ENCODE measurements at regions not wholly inside any gene's neighbourhood (a gene's known extent, or its start where the extent isn't known, plus 50 kb on each side); places are given as distances from the start of the nearest gene placed in this dataset.

DNA sequence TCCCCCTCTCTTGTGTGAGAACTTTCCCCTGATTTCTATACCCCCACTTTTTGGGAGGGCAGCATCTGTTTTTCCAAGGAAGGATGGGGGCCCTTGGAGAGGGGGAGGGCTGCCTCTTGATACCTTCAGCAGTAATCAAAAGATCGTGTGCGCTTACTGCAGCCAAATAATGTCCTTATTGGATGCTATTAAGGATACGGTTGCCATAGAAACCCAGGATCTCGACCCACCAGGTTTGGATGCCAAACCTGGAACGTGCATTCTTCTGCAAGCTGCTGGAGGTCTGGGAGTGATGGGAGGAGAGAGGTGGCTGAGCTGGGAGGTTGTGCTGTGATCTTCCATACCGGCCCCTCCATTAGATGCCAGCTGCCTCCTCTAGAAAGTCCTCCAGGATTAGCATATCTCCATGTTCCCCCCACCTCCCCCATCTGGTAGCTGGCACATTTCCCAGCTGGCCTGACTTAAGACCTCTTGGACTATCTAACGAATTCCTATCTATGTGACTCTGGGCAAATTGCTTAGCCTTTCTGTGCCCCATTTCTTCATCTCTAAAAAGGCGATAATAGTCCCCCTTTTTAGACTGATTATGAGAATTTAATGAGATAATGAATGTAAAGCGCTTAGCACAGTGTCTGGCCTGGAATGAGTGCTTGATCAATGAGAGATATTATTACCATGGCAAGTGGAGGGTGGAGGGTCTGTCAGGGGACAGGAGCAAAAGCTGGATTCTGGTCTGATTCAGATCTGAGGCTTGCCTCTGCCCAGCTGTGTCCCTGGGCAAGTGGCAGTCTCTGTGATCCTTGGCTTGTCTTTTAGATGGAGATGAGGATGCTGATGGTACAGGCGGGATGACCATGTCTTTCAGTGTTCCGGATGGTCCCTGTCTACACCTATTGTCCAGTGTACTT, 78.5 kb upstream of the PCBD1 start:
- H3K9me3 ChIP-seq, result peaks cover 0 to 4% (median 0%) of the 10 kb centered on the region in 4 donors
- H3K27ac ChIP-seq, result no peak overlapping the region

DNA sequence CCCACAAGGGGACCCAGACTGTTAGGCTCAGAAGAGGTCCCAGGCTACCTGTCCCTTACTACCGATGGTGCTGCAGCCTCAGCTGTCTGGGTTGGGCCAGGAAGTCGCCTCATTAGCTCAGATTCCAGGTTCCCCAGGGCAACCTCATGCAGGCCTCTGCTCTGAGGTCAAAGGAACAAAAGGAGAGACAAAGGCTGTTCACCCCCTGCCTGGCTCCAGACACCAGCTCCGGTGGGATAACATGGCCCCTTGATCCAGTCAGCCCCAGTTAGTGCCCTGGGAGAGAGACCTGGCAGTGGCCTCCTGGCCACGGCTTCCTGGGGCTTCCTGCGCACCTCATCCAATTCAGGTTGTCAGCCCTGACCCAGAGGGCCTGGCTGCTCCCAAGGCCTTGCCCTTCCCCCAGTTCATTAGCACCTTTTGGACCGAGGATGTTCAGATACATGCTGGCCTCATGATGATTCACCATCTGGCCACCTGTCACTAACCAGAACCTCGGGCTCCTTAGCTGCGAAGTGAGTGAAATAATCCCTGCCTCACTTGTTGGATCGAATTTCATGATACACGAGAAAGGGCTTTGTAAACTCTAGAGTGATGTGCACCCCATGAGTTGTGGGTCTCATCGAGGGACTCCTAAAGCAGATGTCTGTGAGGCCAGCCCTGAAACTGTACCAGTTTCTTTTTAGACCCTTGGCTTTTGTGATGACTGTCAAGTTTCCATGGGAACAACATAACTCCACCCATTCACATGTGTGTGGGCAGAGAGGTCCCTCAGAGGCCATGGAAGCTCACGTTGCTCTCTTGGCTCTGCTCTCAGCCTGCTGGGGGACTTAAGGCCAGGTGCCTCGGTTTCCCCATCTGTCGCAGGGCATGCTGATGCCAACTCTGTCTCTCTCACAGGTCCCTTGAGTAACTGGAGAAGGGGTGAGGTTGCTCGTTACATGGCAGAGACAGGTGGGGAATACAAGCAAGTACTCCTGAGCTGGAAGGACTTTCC, 79.5 kb upstream of the PCBD1 start:
- Histone ChIP-seq H3K4me1 (no peaks in the 10 kb centered on the region), H3K36me3 (no peaks in the 10 kb centered on the region), H3K9me3 (peaks cover 0 to 5% (median 0%) of the 10 kb centered on the region in 4 donors), H3K27ac (no peak overlapping the region), H3K27me3 (no peaks in the 10 kb centered on the region), H3K4me3 (no peak overlapping the region)
- TF ChIP-seq, protein P1, sequence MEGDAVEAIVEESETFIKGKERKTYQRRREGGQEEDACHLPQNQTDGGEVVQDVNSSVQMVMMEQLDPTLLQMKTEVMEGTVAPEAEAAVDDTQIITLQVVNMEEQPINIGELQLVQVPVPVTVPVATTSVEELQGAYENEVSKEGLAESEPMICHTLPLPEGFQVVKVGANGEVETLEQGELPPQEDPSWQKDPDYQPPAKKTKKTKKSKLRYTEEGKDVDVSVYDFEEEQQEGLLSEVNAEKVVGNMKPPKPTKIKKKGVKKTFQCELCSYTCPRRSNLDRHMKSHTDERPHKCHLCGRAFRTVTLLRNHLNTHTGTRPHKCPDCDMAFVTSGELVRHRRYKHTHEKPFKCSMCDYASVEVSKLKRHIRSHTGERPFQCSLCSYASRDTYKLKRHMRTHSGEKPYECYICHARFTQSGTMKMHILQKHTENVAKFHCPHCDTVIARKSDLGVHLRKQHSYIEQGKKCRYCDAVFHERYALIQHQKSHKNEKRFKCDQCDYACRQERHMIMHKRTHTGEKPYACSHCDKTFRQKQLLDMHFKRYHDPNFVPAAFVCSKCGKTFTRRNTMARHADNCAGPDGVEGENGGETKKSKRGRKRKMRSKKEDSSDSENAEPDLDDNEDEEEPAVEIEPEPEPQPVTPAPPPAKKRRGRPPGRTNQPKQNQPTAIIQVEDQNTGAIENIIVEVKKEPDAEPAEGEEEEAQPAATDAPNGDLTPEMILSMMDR (IDR thresholded peaks at IDR 0.05), result no peak
- no peak for TF ChIP-seq POLR2A (IDR thresholded peaks at IDR 0.05)
- no peak for DNase-seq

More for the DNA sequence above, 78.5 kb upstream of the PCBD1 start:
- TF ChIP-seq, protein P1 (IDR thresholded peaks at IDR 0.05), result no peak
- no peak for TF ChIP-seq POLR2A (IDR thresholded peaks at IDR 0.05)
- Histone ChIP-seq H3K36me3 (no peaks in the 10 kb centered on the region), H3K27me3 (no peaks in the 10 kb centered on the region), H3K4me3 (no peak overlapping the region), H3K4me1 (no peaks in the 10 kb centered on the region)
- peak in 1 of 3 donors; percentile 4 for DNase-seq

DNA sequence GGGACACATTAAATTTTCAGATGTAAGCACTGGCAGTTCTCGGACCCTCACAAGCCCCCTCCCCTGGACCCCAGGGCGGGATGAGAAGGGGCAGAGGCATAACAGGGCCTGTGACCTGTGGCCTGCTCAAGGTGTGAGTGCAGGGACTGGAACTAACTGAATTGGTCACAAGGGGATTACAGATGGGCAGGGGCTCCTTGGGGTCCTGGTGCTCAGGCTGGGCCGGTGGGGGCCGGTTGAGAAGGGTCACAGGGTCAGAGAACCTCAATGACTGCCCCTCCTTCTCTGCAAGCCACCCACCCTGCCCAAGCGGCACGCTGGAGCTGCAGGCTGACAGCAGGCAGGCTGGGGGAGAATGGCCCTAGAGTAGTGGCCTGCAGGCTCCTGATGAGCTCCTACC, 80.8 kb upstream of the PCBD1 start:
- Histone ChIP-seq H3K27me3 (no peaks in the 10 kb centered on the region), H3K4me3 (no peak overlapping the region), H3K9me3 (peaks cover 0 to 5% (median 0%) of the 10 kb centered on the region in 4 donors), H3K36me3 (no peaks in the 10 kb centered on the region), H3K4me1 (no peaks in the 10 kb centered on the region), H3K27ac (no peak overlapping the region)
- TF ChIP-seq, protein P1 (IDR thresholded peaks at IDR 0.05), result no peak
- TF ChIP-seq POLR2A (IDR thresholded peaks at IDR 0.05), result no peak
- DNase-seq, result peak in 1 of 3 donors; percentile 32

GRCh38 chr10:70970830-70971229, 82.5 kb upstream of the PCBD1 start:
- Histone ChIP-seq H3K9me3 (peaks cover 0 to 5% (median 0%) of the 10 kb centered on the region in 4 donors), H3K27ac (no peak overlapping the region), H3K4me3 (no peak overlapping the region), H3K4me1 (no peaks in the 10 kb centered on the region), H3K36me3 (no peaks in the 10 kb centered on the region), H3K27me3 (no peaks in the 10 kb centered on the region)
- TF ChIP-seq POLR2A (IDR thresholded peaks at IDR 0.05), result no peak
- TF ChIP-seq, protein P1 (IDR thresholded peaks at IDR 0.05), result no peak
- DNase-seq, result no peak

DNA sequence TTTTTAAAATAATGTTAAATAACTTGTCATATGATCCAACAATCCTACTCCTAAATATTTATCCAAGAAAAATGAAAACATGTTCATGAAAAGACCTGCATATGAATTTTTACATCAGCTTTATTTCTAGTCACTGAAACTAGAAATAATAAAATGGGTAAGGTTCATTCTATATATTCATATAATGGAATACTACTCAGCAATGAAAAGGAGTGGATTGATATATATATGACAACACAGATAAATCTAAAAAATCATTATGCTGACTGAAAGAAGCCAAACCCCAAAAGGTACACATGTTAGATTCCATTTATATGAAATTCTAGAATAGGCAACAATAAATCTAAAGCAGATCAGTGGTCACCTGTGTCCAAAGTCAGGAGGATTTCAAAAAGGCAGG, 84.9 kb upstream of the PCBD1 start:
- H3K27ac ChIP-seq, result no peak overlapping the region
- H3K4me3 ChIP-seq, result no peak overlapping the region
- TF ChIP-seq, protein P1 (IDR thresholded peaks at IDR 0.05), result no peak
- TF ChIP-seq POLR2A (IDR thresholded peaks at IDR 0.05), result no peak
- H3K9me3 ChIP-seq, result peaks cover 0 to 5% (median 0%) of the 10 kb centered on the region in 4 donors
- no peaks in the 10 kb centered on the region for H3K27me3 ChIP-seq
- H3K4me1 ChIP-seq, result no peaks in the 10 kb centered on the region
- no peak for DNase-seq
- no peaks in the 10 kb centered on the region for H3K36me3 ChIP-seq
